GM12873 (cell line): ENCODE measurements at regions not wholly inside any gene's neighbourhood (a gene's known extent, or its start where the extent isn't known, plus 50 kb on each side); places are given as distances from the start of the nearest gene placed in this dataset.

Experiments used
- TF ChIP-seq, protein P1 (sequence below): IDR thresholded peaks from 2 replicates; pipeline ENCODE4 v1.5.1; 2012; ENCODE audit warnings: low read depth, mild to moderate bottlenecking, moderate library complexity, low read length, control low read depth; ENCODE audit not compliant: insufficient read depth; ENCODE audit errors: missing control alignments

DNA sequence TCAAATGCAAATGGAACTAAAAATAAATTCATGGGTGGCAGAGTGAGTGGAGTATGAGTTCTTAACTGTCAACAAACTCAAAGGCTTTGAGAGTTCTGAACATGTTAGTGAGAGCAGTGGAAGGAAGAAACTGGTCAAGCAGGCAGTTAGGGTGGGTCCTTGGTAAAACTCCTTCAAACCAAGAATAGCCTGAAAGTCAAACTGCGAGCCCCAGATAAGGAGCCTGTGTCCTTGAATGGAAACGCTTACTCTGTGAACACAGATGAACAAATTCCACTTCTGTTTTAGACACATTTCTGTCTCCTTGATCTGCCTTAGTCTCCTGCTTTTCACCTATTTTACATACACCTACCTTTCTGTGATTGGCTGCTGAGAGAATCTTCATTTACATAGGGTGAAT, 129.4 kb upstream of the PCDH18 start:
- TF ChIP-seq, protein P1, sequence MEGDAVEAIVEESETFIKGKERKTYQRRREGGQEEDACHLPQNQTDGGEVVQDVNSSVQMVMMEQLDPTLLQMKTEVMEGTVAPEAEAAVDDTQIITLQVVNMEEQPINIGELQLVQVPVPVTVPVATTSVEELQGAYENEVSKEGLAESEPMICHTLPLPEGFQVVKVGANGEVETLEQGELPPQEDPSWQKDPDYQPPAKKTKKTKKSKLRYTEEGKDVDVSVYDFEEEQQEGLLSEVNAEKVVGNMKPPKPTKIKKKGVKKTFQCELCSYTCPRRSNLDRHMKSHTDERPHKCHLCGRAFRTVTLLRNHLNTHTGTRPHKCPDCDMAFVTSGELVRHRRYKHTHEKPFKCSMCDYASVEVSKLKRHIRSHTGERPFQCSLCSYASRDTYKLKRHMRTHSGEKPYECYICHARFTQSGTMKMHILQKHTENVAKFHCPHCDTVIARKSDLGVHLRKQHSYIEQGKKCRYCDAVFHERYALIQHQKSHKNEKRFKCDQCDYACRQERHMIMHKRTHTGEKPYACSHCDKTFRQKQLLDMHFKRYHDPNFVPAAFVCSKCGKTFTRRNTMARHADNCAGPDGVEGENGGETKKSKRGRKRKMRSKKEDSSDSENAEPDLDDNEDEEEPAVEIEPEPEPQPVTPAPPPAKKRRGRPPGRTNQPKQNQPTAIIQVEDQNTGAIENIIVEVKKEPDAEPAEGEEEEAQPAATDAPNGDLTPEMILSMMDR, result no peak

- TF ChIP-seq, protein P1, result no peak
These were observed 127.9 kb upstream of the PCDH18 start for GRCh38 chr4:137660211-137660610.

GRCh38 chr4:137659431-137659830, 127.1 kb upstream of the PCDH18 start:
- TF ChIP-seq, protein P1, result no peak

GRCh38 chr4:137656661-137657060, 124.4 kb upstream of the PCDH18 start:
- TF ChIP-seq, protein P1, result no peak

DNA sequence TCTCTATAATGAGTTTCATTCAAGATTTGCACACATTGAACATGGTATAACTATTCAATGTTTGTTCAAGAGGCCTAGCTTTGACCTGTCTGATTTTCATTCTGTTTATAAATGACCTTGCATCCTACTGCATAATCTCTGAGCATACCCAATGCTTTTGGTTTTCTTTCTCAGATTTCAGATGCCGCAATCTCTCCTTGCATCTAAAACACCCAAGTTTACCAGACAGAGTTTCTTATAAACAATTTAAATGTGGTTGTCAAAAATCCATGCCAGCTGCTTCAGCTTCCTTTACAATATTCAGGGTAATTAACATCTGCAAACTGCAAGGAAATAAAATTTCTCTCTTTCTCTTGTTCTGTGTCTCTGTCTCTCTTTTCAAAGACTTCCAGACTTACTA, 123.0 kb upstream of the PCDH18 start:
- TF ChIP-seq, protein P1, result no peak

- TF ChIP-seq, protein P1, result no peak
These were observed 118.8 kb upstream of the PCDH18 start for GRCh38 chr4:137651128-137651527.

DNA sequence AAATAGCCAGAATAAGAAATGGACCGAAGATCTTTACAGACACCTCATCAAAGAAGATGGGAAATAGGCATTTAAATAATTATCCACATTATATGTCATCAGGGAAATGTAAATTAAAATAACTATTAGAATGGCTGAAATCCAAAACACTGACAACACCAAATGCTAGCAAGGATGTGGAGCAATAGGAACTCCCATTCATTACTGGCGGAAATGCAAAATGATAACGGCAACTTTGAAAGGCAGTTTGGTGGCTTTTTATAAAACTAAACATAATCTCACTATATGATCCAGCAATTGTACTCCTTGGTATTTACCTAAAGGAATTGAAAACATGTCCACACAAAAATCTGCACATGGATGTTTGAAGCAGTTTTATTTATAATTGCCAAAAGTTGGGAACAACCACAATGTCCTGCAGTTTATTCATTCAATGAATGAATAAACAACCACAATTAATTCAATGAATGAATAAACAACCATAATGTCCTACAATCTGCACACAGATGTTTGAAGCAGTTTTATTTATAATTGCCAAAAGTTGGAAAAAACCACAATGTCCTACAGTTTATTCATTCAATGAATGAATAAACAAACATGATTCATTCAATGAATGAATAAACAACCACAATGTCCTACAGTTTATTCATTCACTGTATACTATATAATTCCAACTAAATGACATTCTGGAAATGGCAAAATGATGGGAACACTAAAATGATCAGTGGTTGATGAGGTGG, 117.6 kb upstream of the PCDH18 start:
- TF ChIP-seq, protein P1, result no peak

GRCh38 chr4:137648531-137648930, 116.2 kb upstream of the PCDH18 start:
- TF ChIP-seq, protein P1, result no peak
